ENCODE measurements at regions not wholly inside any gene's neighbourhood (a gene's known extent, or its start where the extent isn't known, plus 50 kb on each side); places are given as distances from the start of the nearest gene placed in this dataset.
"Not testable (repeated sequence)": the region's sequence is repeated elsewhere in the genome, so short reads cannot be mapped to it uniquely, and the experiment has no call there.

GRCh38 chr17:27180322-27180721 lies 113.6 kb upstream of the WSB1 start:
- Histone ChIP-seq H3K36me3 (ENCODE audit: control insufficient read depth, insufficient read depth, low read length) (no peaks in the 10 kb centered on the region), H3K4me2 (ENCODE audit: insufficient read depth, low read length) (no peak overlapping the region), H3K9me1 (ENCODE audit: control insufficient read depth, insufficient read depth, low read length) (no peaks in the 10 kb centered on the region), H3K27me3 (ENCODE audit: control insufficient read depth in 2 of 2, insufficient read depth in 2 of 2, low read length in 2 of 2) (no peaks in the 10 kb centered on the region), H3K27ac (ENCODE audit: extremely low read depth, low read depth, low read length) (no peak overlapping the region), H3K4me1 (replicated peaks in 1 of 2; ENCODE audit: control insufficient read depth in 2 of 2, insufficient read depth in 2 of 2, low read length in 2 of 2) (no peaks in the 10 kb centered on the region), H2AFZ (ENCODE audit: low read depth, low read length) (no peak overlapping the region), H3K9me3 (replicated peaks; ENCODE audit: control insufficient read depth, insufficient read depth, low read depth, low read length) (no peaks in the 10 kb centered on the region), H4K20me1 (replicated peaks; ENCODE audit: control insufficient read depth, insufficient read depth, low read length) (no peaks in the 10 kb centered on the region), H3K79me2 (ENCODE audit: control insufficient read depth, insufficient read depth, low read length) (no peaks in the 10 kb centered on the region), H3K4me3 (no peak overlapping the region), H3K9ac (ENCODE audit: insufficient read depth in 1 of 2, low read depth in 2 of 2, low read length in 2 of 2) (no peak overlapping the region)
- 19% methylated on average over 5 of the region's 5 CpGs for WGBS (ENCODE audit: insufficient coverage, low coverage, missing lambda C conversion rate)
- no peak for FAIRE-seq
- POLR2A ChIA-PET: no interaction called here
- 0 out of 4 replicates have a peak, but pooled peaks of 1 of the 2 experiments have one; percentile 62 for TF ChIP-seq HDAC1 (IDR thresholded peaks at IDR 0.05)
- TF ChIP-seq CBX3 (IDR thresholded peaks at IDR 0.05; ENCODE audit: borderline replicate concordance in 1 of 2, low read length in 2 of 2): 0 out of 3 replicates have a peak, but pooled peaks of 1 of the 2 experiments have one; percentile 36
- no peak for TF ChIP-seq U2AF1 (optimal IDR thresholded peaks at IDR 0.05; ENCODE audit: low read depth, low read length)
- TF ChIP-seq, protein P1, sequence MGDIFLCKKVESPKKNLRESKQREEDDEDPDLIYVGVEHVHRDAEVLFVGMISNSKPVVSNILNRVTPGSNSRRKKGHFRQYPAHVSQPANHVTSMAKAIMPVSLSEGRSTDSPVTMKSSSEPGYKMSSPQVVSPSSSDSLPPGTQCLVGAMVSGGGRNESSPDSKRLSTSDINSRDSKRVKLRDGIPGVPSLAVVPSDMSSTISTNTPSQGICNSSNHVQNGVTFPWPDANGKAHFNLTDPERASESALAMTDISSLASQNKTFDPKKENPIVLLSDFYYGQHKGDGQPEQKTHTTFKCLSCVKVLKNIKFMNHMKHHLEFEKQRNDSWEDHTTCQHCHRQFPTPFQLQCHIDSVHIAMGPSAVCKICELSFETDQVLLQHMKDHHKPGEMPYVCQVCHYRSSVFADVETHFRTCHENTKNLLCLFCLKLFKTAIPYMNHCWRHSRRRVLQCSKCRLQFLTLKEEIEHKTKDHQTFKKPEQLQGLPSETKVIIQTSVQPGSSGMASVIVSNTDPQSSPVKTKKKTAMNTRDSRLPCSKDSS (IDR thresholded peaks at IDR 0.05; ENCODE audit: low read depth, partially characterized antibody): peak; percentile 34
- no peak for ATAC-seq
- intact Hi-C loops (cut with micrococcal nuclease): no loop called here
- CTCF ChIA-PET (ENCODE audit: low intra/inter-chr PET ratio): no interaction called here
- DNase-seq (ENCODE audit: extremely low read depth in 1 of 4, low spot score in 3 of 4): no peak
- BruUV-seq (replicated peaks): no TSS peak
- in situ Hi-C loops (cut with MboI): no loop called here

DNA sequence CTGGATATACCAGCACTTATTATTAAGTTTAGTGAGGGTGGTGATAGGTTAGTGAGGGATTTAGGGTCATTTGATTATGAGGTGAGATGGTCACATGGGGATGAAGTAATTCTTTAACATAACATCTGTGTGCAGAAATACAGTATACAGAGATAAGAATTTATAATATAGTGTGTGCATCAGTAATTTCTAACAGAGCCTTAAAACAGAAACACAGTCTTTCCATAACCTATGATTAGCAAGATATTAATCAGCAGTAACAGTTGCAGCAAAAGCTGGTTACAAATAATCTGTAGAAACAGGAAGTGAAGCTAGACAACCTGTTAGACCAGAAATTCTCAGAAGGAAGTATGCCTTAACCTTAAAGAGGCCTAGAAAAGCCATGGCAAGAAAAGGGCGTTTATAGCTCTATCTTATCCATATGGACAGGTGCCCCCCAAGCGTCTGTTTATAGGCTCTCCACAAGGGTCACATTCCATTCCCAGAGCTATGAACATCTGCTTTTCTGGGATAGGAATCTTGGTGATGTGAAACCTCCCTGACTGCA lies 112.5 kb upstream of the WSB1 start:
- DNase-seq (ENCODE audit: extremely low read depth in 1 of 4, low spot score in 3 of 4); CTCF ChIA-PET (ENCODE audit: low intra/inter-chr PET ratio); H3K4me2 ChIP-seq (ENCODE audit: insufficient read depth, low read length); H3K4me3 ChIP-seq; H3K27ac ChIP-seq (ENCODE audit: extremely low read depth, low read depth, low read length); H3K9me3 ChIP-seq (replicated peaks; ENCODE audit: control insufficient read depth, insufficient read depth, low read depth, low read length); H2AFZ ChIP-seq (ENCODE audit: low read depth, low read length); BruUV-seq (replicated peaks); H3K4me1 ChIP-seq (replicated peaks in 1 of 2; ENCODE audit: control insufficient read depth in 2 of 2, insufficient read depth in 2 of 2, low read length in 2 of 2); H3K79me2 ChIP-seq (ENCODE audit: control insufficient read depth, insufficient read depth, low read length); H4K20me1 ChIP-seq (replicated peaks; ENCODE audit: control insufficient read depth, insufficient read depth, low read length); H3K36me3 ChIP-seq (ENCODE audit: control insufficient read depth, insufficient read depth, low read length); FAIRE-seq; ATAC-seq; H3K9me1 ChIP-seq (ENCODE audit: control insufficient read depth, insufficient read depth, low read length); in situ Hi-C loops (cut with MboI); H3K9ac ChIP-seq (ENCODE audit: insufficient read depth in 1 of 2, low read depth in 2 of 2, low read length in 2 of 2); intact Hi-C loops (cut with micrococcal nuclease); H3K27me3 ChIP-seq (ENCODE audit: control insufficient read depth in 2 of 2, insufficient read depth in 2 of 2, low read length in 2 of 2); POLR2A ChIA-PET: not testable (repeated sequence)
- 4% methylated on average over 2 of the region's 2 CpGs for WGBS (ENCODE audit: insufficient coverage, low coverage, missing lambda C conversion rate)

Measured in K562 (cell line).